ENCODE measurements at regions not wholly inside any gene's neighbourhood (a gene's known extent, or its start where the extent isn't known, plus 50 kb on each side); places are given as distances from the start of the nearest gene placed in this dataset.

DNA sequence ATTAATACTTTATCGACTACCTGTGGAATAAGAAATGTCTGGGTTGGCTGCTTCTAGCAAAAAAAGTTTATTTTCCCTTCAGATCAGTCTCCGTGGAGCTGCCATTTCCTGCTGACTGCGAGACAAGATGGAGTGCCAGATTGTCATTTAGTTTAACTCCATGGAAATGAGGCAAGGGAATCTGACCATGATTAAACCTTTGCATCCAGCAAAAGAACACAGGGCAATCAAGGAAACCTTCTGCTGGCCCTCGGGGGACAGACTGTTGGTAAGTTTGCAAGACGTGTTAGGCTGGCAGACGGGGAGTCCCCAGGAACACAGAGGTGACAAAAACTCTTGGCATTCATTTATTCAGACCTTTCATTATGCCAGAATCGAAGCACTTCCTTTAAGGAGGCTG, 52.2 kb upstream of the SPACA1 start:
- H3K9me3 ChIP-seq = no peaks in the 10 kb centered on the region

DNA sequence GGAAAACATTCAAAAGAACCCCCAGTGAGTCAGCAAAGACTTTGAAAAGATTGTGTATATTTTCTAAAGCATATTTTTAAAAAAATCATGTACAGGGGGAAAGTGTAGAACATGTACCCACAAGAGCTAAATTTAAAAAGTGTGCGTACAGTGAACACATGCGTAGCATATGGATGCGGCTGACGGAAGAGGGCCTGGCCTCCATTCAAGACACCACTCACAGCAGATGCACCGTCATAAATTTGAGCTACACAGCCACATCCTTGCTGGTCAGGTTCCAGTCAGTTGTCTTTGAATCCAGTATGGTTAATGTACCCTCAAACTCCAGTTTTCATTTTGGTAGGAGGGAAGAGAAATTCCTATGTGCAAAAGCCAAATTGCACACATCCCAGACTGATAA, 54.3 kb upstream of the SPACA1 start:
- H3K4me3 ChIP-seq = no peak overlapping the region
- intact Hi-C loops (cut with DNase I) = no loop called here
- H3K27ac ChIP-seq = no peak overlapping the region
- TF ChIP-seq, protein P1, sequence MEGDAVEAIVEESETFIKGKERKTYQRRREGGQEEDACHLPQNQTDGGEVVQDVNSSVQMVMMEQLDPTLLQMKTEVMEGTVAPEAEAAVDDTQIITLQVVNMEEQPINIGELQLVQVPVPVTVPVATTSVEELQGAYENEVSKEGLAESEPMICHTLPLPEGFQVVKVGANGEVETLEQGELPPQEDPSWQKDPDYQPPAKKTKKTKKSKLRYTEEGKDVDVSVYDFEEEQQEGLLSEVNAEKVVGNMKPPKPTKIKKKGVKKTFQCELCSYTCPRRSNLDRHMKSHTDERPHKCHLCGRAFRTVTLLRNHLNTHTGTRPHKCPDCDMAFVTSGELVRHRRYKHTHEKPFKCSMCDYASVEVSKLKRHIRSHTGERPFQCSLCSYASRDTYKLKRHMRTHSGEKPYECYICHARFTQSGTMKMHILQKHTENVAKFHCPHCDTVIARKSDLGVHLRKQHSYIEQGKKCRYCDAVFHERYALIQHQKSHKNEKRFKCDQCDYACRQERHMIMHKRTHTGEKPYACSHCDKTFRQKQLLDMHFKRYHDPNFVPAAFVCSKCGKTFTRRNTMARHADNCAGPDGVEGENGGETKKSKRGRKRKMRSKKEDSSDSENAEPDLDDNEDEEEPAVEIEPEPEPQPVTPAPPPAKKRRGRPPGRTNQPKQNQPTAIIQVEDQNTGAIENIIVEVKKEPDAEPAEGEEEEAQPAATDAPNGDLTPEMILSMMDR (IDR thresholded peaks at IDR 0.05) = no peak
- H3K36me3 ChIP-seq = no peaks in the 10 kb centered on the region
- no peaks in the 10 kb centered on the region for H3K9me3 ChIP-seq
- no peak for DNase-seq (ENCODE audit: low spot score in 2 of 2)
- no peaks in the 10 kb centered on the region for H3K27me3 ChIP-seq
- H3K4me1 ChIP-seq = no peaks in the 10 kb centered on the region

More for the DNA sequence above, 52.2 kb upstream of the SPACA1 start:
- intact Hi-C loops (cut with DNase I) = no loop called here
- Histone ChIP-seq H3K4me3 (no peak overlapping the region), H3K4me1 (no peaks in the 10 kb centered on the region), H3K36me3 (no peaks in the 10 kb centered on the region), H3K27ac (no peak overlapping the region), H3K27me3 (no peaks in the 10 kb centered on the region)
- no peak for DNase-seq (ENCODE audit: low spot score in 2 of 2)
- TF ChIP-seq, protein P1 (IDR thresholded peaks at IDR 0.05) = no peak

DNA sequence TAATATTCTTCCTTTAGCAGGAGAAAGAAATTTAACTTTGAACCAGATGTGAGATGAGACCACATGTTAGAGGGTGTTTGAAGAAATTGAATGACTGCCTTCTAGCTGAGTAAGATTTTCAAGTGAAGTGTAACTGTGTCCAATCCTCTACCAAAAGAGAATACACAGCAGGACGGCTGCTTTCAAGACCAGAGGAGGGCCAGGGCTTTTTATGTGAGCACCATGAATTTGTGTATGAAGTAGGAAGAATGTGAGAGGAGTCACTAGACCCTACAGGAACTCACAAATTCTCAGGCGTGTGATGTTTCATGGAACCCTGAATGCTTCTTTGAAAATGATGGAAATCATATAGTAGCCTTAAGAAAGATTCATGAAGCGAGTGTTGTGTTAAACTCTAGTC, 56.8 kb upstream of the SPACA1 start:
- no peaks in the 10 kb centered on the region for H3K36me3 ChIP-seq
- no peaks in the 10 kb centered on the region for H3K9me3 ChIP-seq
- H3K4me3 ChIP-seq = no peak overlapping the region
- TF ChIP-seq, protein P1 (IDR thresholded peaks at IDR 0.05) = no peak
- intact Hi-C loops (cut with DNase I) = no loop called here
- no peak for DNase-seq (ENCODE audit: low spot score in 2 of 2)
- H3K27ac ChIP-seq = no peak overlapping the region
- no peaks in the 10 kb centered on the region for H3K27me3 ChIP-seq
- no peaks in the 10 kb centered on the region for H3K4me1 ChIP-seq

DNA sequence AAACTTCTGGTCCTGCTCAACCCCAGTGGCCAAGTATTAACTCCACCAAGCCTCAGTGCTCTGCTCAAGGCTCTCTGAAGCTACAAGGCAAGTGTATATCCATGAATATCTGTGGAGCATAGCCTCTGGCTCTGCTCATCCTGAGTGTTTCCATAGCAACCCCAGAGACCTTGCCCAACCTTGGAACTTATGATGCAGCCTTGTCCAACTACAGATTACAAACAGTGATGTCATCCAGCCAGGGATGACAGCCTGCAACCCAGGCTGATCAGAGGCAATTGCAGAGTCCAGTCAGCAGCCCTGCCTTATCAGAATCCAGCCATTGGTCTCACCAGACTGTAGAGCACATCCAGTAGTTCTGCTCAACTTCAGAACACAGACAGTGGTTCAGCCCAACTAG, 65.5 kb upstream of the SPACA1 start:
- Histone ChIP-seq H3K4me3 (no peak overlapping the region), H3K36me3 (no peaks in the 10 kb centered on the region), H3K9me3 (no peaks in the 10 kb centered on the region), H3K4me1 (no peaks in the 10 kb centered on the region), H3K27ac (no peak overlapping the region), H3K27me3 (no peaks in the 10 kb centered on the region)
- intact Hi-C loops (cut with DNase I) = no loop called here
- no peak for DNase-seq (ENCODE audit: low spot score in 2 of 2)
- TF ChIP-seq, protein P1 (IDR thresholded peaks at IDR 0.05) = no peak

DNA sequence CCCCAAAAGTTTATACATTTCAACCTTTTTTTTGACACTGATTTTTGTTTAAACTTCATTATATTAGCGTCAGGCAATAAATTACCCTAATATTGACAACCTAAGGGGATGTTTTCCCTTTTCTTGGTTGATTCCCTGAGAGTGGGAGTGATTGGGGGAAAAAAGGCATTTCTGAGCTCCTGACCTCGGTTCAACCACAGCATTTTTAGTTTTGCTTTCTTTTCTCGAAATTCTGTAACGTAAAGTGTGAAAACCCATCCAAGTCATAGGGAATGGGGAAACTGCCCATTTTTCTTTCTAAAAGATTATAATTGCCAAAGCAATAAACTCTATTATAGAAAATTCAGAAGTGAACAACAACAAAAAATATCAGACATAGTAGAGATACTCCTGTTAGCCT, 67.9 kb upstream of the SPACA1 start:
- Histone ChIP-seq H3K4me1 (no peaks in the 10 kb centered on the region), H3K4me3 (no peak overlapping the region), H3K27me3 (no peaks in the 10 kb centered on the region), H3K9me3 (no peaks in the 10 kb centered on the region), H3K27ac (no peak overlapping the region), H3K36me3 (no peaks in the 10 kb centered on the region)
- intact Hi-C loops (cut with DNase I) = no loop called here
- TF ChIP-seq, protein P1 (IDR thresholded peaks at IDR 0.05) = no peak
- no peak for DNase-seq (ENCODE audit: low spot score in 2 of 2)

DNA sequence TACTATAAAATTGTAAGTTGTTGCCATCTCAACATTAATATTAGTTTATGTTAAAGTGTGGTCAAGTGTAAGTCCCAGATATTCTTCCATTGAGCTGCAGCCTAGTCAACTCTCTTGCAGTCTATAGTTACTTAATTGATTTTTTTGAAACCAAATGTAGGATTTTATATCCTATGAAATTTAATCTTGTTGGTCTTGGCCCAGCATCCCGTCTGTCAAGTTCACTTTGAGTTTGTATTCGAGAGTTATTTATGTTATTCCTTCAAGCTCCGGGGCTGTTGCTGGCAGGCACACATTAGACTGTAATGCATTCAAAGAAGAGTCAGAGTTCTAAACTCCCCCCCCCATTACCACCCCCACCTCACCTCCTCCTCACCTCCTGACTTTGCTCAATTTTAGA, 71.0 kb upstream of the SPACA1 start:
- H3K4me1 ChIP-seq = no peaks in the 10 kb centered on the region
- TF ChIP-seq, protein P1 (IDR thresholded peaks at IDR 0.05) = no peak
- intact Hi-C loops (cut with DNase I) = no loop called here
- no peaks in the 10 kb centered on the region for H3K9me3 ChIP-seq
- no peak for DNase-seq (ENCODE audit: low spot score in 2 of 2)
- H3K36me3 ChIP-seq = no peaks in the 10 kb centered on the region
- H3K4me3 ChIP-seq = no peak overlapping the region
- H3K27ac ChIP-seq = no peak overlapping the region
- H3K27me3 ChIP-seq = no peaks in the 10 kb centered on the region
